HEK293 (cell line): ENCODE measurements at regions not wholly inside any gene's neighbourhood (a gene's known extent, or its start where the extent isn't known, plus 50 kb on each side); places are given as distances from the start of the nearest gene placed in this dataset.

Source experiments
- CTCF ChIA-PET: fragments of 350-600 bp; formaldehyde crosslinking; extraction: SDS; loops from one replicate; lab custom pipeline; 2021; ENCODE audit warnings: antibody characterized with exemption; lab: Yijun Ruan, JAX
- POLR2A ChIA-PET: fragments of 300-600 bp; formaldehyde crosslinking; extraction: SDS; loops from one replicate; lab custom pipeline; 2020; ENCODE audit warnings: antibody characterized with exemption, inconsistent platforms; lab: Yijun Ruan, JAX
- H3K27ac ChIP-seq: fragments of 200-500 bp; sonication (Bioruptor generic); 2 replicates; pipeline ENCODE4 v1.5.1; 2014; ENCODE audit warnings: low read depth, low read length, control low read depth, inconsistent platforms; ENCODE audit errors: extremely low read depth
- H3K36me3 ChIP-seq, 2 experiments: fragments of 200-500 bp in 1 of 2; sonication (Bioruptor generic) in 1 of 2; 1 replicate in 1 of 2; 2 replicates in 1 of 2; pipeline ENCODE4 v1.5.1; 2014 to 2017; ENCODE audit warnings: inconsistent platforms in 2 of 2, low read length in 2 of 2; ENCODE audit not compliant: control insufficient read depth in 2 of 2, insufficient read depth in 1 of 2
- H3K4me1 ChIP-seq: fragments of 200-500 bp; sonication (Bioruptor generic); 2 replicates; pipeline ENCODE4 v1.5.1; 2014; ENCODE audit warnings: mild to moderate bottlenecking, low read length, inconsistent platforms; ENCODE audit not compliant: control insufficient read depth, insufficient read depth
- H3K4me3 ChIP-seq: 2 replicates; pipeline ENCODE4 v1.5.1; 2011; ENCODE audit warnings: low read depth, mild to moderate bottlenecking, control low read depth, low read length, moderate library complexity
- H3K9me3 ChIP-seq: fragments of 200-500 bp; sonication (Bioruptor generic); 2 replicates; pipeline ENCODE4 v1.5.1; 2014; ENCODE audit warnings: low read depth, low read length, inconsistent platforms; ENCODE audit not compliant: control insufficient read depth, insufficient read depth
- GLI2 ChIP-seq: fragments of 450-650 bp; formaldehyde crosslinking; IDR thresholded peaks from 2 replicates; pipeline ENCODE4; 2017; ENCODE audit warnings: missing biosample characterization, missing genetic modification characterization, low read depth, borderline replicate concordance
- MYNN ChIP-seq: fragments of 450-650 bp; formaldehyde crosslinking; IDR thresholded peaks from 2 replicates; pipeline ENCODE4 v1.5.1; 2016; ENCODE audit warnings: missing biosample characterization, missing genetic modification characterization, borderline replicate concordance
- ZBTB44 ChIP-seq: fragments of 450-650 bp; IDR thresholded peaks from 2 replicates; pipeline ENCODE4 v1.5.1; 2018; ENCODE audit warnings: missing biosample characterization, mild to moderate bottlenecking, missing genetic modification characterization
- ZBTB8A ChIP-seq: fragments of 450-650 bp; formaldehyde crosslinking; IDR thresholded peaks from 2 replicates; pipeline ENCODE4 v1.5.1; 2016; ENCODE audit warnings: missing biosample characterization, missing genetic modification characterization
- ZNF16 ChIP-seq: fragments of 450-650 bp; formaldehyde crosslinking; IDR thresholded peaks from 2 replicates; pipeline ENCODE4 v1.5.1; 2016; ENCODE audit warnings: low read depth, missing biosample characterization, missing genetic modification characterization
- ZNF184 ChIP-seq: fragments of 450-650 bp; IDR thresholded peaks from 2 replicates; pipeline ENCODE4 v1.5.1; 2018; ENCODE audit warnings: missing biosample characterization, mild to moderate bottlenecking, missing genetic modification characterization
- ZNF19 ChIP-seq: fragments of 450-650 bp; formaldehyde crosslinking; IDR thresholded peaks from 2 replicates; pipeline ENCODE4; 2016; ENCODE audit warnings: missing biosample characterization, missing genetic modification characterization, low read depth
- ZNF248 ChIP-seq: fragments of 450-650 bp; formaldehyde crosslinking; IDR thresholded peaks from 2 replicates; pipeline ENCODE4 v1.5.1; 2017; ENCODE audit warnings: missing biosample characterization, missing genetic modification characterization
- ZNF449 ChIP-seq: fragments of 450-650 bp; formaldehyde crosslinking; IDR thresholded peaks from 2 replicates; pipeline ENCODE4 v1.5.1; 2017; ENCODE audit warnings: missing biosample characterization, mild to moderate bottlenecking, missing genetic modification characterization, moderate library complexity
- ZNF544 ChIP-seq: fragments of 450-650 bp; formaldehyde crosslinking; IDR thresholded peaks from 2 replicates; pipeline ENCODE4 v1.5.0; 2017; ENCODE audit warnings: missing biosample characterization, missing genetic modification characterization
- ZNF664 ChIP-seq: fragments of 450-650 bp; formaldehyde crosslinking; IDR thresholded peaks from 2 replicates; pipeline ENCODE4 v1.5.1; 2016; ENCODE audit warnings: missing biosample characterization, missing genetic modification characterization
- ZNF670 ChIP-seq: fragments of 450-650 bp; formaldehyde crosslinking; IDR thresholded peaks from 2 replicates; pipeline ENCODE4 v1.5.1; 2016; ENCODE audit warnings: missing biosample characterization, missing genetic modification characterization, low read depth
- ZNF692 ChIP-seq: fragments of 450-650 bp; formaldehyde crosslinking; IDR thresholded peaks from 2 replicates; pipeline ENCODE4 v1.5.1; 2016; ENCODE audit warnings: missing biosample characterization, missing genetic modification characterization
- ZNF701 ChIP-seq: fragments of 450-650 bp; formaldehyde crosslinking; IDR thresholded peaks from 2 replicates; pipeline ENCODE4 v1.5.1; 2016; ENCODE audit warnings: missing biosample characterization, missing genetic modification characterization
- ZXDB ChIP-seq: fragments of 450-650 bp; formaldehyde crosslinking; IDR thresholded peaks from 2 replicates; pipeline ENCODE4 v1.5.1; 2016; ENCODE audit warnings: missing biosample characterization, missing genetic modification characterization

GRCh38 chr2:37526856-37527255, 144.6 kb downstream of the CDC42EP3 start:
- Histone ChIP-seq H3K9me3 (no peaks in the 10 kb centered on the region), H3K4me3 (no peak overlapping the region), H3K36me3 (no peaks in the 10 kb centered on the region), H3K27ac (no peak overlapping the region), H3K4me1 (peaks cover 11% of the 10 kb centered on the region)
- CTCF ChIA-PET: interaction anchor here (0.6 to 1.1 kb wide), 3 partner anchors 11 to 306 kb away, joined by 3 to 4 read pairs (median 3); no protein-coding TSS in a partner anchor
- POLR2A ChIA-PET: no interaction called here
- TF ChIP-seq ZNF664 (tag by site-specific recombination): peak; percentile 45; the same call in 1 of the 2 replicates
- no peak for TF ChIP-seq ZNF692 (tag by site-specific recombination)
- no peak for TF ChIP-seq ZNF184
- TF ChIP-seq ZNF544 (tag by site-specific recombination): no peak

GRCh38 chr2:37527361-37527760, 144.1 kb downstream of the CDC42EP3 start:
- no peak for TF ChIP-seq ZNF670 (tag by site-specific recombination)

GRCh38 chr2:37529830-37530415, 141.5 kb downstream of the CDC42EP3 start:
- TF ChIP-seq ZNF449: no peak
- H3K4me1 ChIP-seq: peaks cover 9% of the 10 kb centered on the region
- POLR2A ChIA-PET: no interaction called here
- CTCF ChIA-PET: interaction anchor here (1.1 to 1.7 kb wide), 2 partner anchors 15 to 114 kb away, joined by 4 read pairs; no protein-coding TSS in a partner anchor
- no peak overlapping the region for H3K4me3 ChIP-seq
- H3K36me3 ChIP-seq: no peaks in the 10 kb centered on the region
- H3K9me3 ChIP-seq: no peaks in the 10 kb centered on the region
- no peak overlapping the region for H3K27ac ChIP-seq

More at GRCh38 chr2:37527361-37527760, 144.1 kb downstream of the CDC42EP3 start:
- peaks cover 11% of the 10 kb centered on the region for H3K4me1 ChIP-seq
- no peak overlapping the region for H3K4me3 ChIP-seq
- no peaks in the 10 kb centered on the region for H3K9me3 ChIP-seq
- ChIA-PET CTCF (interaction anchor here (0.6 to 1.0 kb wide), 2 partner anchors 11 to 13 kb away, joined by 3 read pairs; no protein-coding TSS in a partner anchor), POLR2A (no interaction called here)
- no peaks in the 10 kb centered on the region for H3K36me3 ChIP-seq
- H3K27ac ChIP-seq: no peak overlapping the region

GRCh38 chr2:37532503-37532902, 138.9 kb downstream of the CDC42EP3 start:
- H3K36me3 ChIP-seq: no peaks in the 10 kb centered on the region
- peaks cover 9% of the 10 kb centered on the region for H3K4me1 ChIP-seq
- ChIA-PET POLR2A (no interaction called here), CTCF (interaction anchor here (0.6 kb wide), 1 partner anchor 51 kb away, joined by 3 read pairs; no protein-coding TSS in a partner anchor)
- H3K27ac ChIP-seq: no peak overlapping the region
- H3K9me3 ChIP-seq: no peaks in the 10 kb centered on the region
- no peak overlapping the region for H3K4me3 ChIP-seq
- TF ChIP-seq ZNF16 (no peak), ZBTB8A (tag by site-specific recombination) (no peak), GLI2 (tag by site-specific recombination) (no peak), ZBTB44 (no peak), ZNF701 (tag by site-specific recombination) (no peak), ZNF19 (tag by site-specific recombination) (no peak), ZXDB (tag by site-specific recombination) (no peak), MYNN (tag by site-specific recombination) (no peak), ZNF248 (tag by site-specific recombination) (no peak)
- TF ChIP-seq, all 188 proteins: peak for 0
